HepG2 (cell line): ENCODE measurements at regions not wholly inside any gene's neighbourhood (a gene's known extent, or its start where the extent isn't known, plus 50 kb on each side); places are given as distances from the start of the nearest gene placed in this dataset.

ENCODE experiments used
- ATAC-seq: fragments of 200-7000 bp; cut with Tn5 transposase; 3 replicates; pipeline ENCODE4 v1.9.1; 2020; ENCODE audit warnings: mild to moderate bottlenecking, moderate library complexity
- BruUV-seq: library from RNA; stranded (reverse); fragments of 400-500 nt; replicated peaks from 2 replicates; lab custom pipeline; 2021; lab: Mats Ljungman, UMichigan
- CTCF ChIA-PET: fragments of 300-600 bp; formaldehyde crosslinking; extraction: SDS; loops from one replicate; lab custom pipeline; 2021; ENCODE audit warnings: low total read pairs, inconsistent platforms, low intra/inter-chr PET ratio; lab: Yijun Ruan, JAX
- POLR2A ChIA-PET: fragments of 350-600 bp; sonication (Branson Sonifier 250); formaldehyde crosslinking; loops from one replicate; lab custom pipeline; 2020; ENCODE audit warnings: antibody characterized with exemption, inconsistent platforms; lab: Yijun Ruan, JAX
- DNase-seq: peaks from one replicate; pipeline ENCODE4 v3.0.0-alpha.2; 2015; ENCODE audit warnings: low spot score
- FAIRE-seq: peaks from 3 replicates; lab custom pipeline; 2011; peaks lifted over from hg19 to GRCh38; lab: Jason Lieb, UNC
- H2AFZ ChIP-seq: one replicate; pipeline ENCODE4 v1.6.1; 2011; ENCODE audit warnings: low read length, inconsistent platforms
- H3K27ac ChIP-seq: fragments of 300-600 bp; 3 replicates; pipeline ENCODE4 v1.8.0; 2011; ENCODE audit warnings: mixed run types, mild to moderate bottlenecking, mixed read lengths, low read length, inconsistent platforms; ENCODE audit not compliant: insufficient read depth; ENCODE audit errors: extremely low read length
- H3K27me3 ChIP-seq, 2 experiments: fragments of 200-600 bp in 1 of 2; 2 replicates in 1 of 2; 3 replicates in 1 of 2; pipeline versions ENCODE4 v1.6.0 to v1.8.0; 2011; ENCODE audit warnings: low read length in 2 of 2, mild to moderate bottlenecking in 2 of 2, moderate library complexity in 2 of 2, inconsistent platforms in 1 of 2; ENCODE audit not compliant: insufficient read depth in 2 of 2, control insufficient read depth in 1 of 2
- H3K36me3 ChIP-seq, 2 experiments: fragments of 200-600 bp in 1 of 2; replicated peaks in 1 of 2; 2 replicates in 1 of 2; 3 replicates in 1 of 2; pipeline versions ENCODE4 v1.5.1 to v1.8.0; 2011; ENCODE audit warnings: low read length in 2 of 2, inconsistent platforms in 1 of 2; ENCODE audit not compliant: insufficient read depth in 2 of 2, control insufficient read depth in 1 of 2
- H3K4me1 ChIP-seq: 2 replicates; pipeline ENCODE4 v1.5.1; 2012; ENCODE audit warnings: low read length, inconsistent platforms; ENCODE audit not compliant: insufficient read depth
- H3K4me2 ChIP-seq: 2 replicates; pipeline ENCODE4 v1.6.0; 2011; ENCODE audit warnings: low read depth, low read length, inconsistent platforms
- H3K4me3 ChIP-seq, 3 experiments: fragments of 200-600 bp in 1 of 3; sonication (generic), shearing (Covaris generic) in 1 of 3; replicated peaks in 1 of 3; 2 replicates each; pipeline ENCODE4 v1.5.1; 2011 to 2016; ENCODE audit warnings: low read length in 3 of 3, inconsistent platforms in 2 of 3, low read depth in 2 of 3, mild to moderate bottlenecking in 2 of 3, control low read depth in 1 of 3, mixed read lengths in 1 of 3; ENCODE audit not compliant: insufficient read depth in 1 of 3
- H3K79me2 ChIP-seq: one replicate; pipeline ENCODE4 v1.6.1; 2011; ENCODE audit warnings: low read length, inconsistent platforms; ENCODE audit not compliant: insufficient read depth
- H3K9ac ChIP-seq: 2 replicates; pipeline ENCODE4 v1.6.0; 2011; ENCODE audit warnings: mild to moderate bottlenecking, low read depth, low read length, inconsistent platforms; ENCODE audit not compliant: insufficient read depth
- H3K9me3 ChIP-seq: 2 replicates; pipeline ENCODE4 v1.5.1; 2012; ENCODE audit warnings: mild to moderate bottlenecking, low read length
- H4K20me1 ChIP-seq: 2 replicates; pipeline ENCODE4 v1.6.0; 2011; ENCODE audit warnings: inconsistent platforms, mild to moderate bottlenecking, low read length, moderate library complexity; ENCODE audit not compliant: insufficient read depth
- AHR ChIP-seq: IDR thresholded peaks from 2 replicates; pipeline ENCODE4 v1.6.1; 2018; ENCODE audit warnings: missing genetic modification reagents, missing compliant biosample characterization
- ARID5B ChIP-seq: IDR thresholded peaks from 2 replicates; pipeline ENCODE4 v1.4.0; 2020; ENCODE audit warnings: mild to moderate bottlenecking, missing genetic modification reagents
- ATF6 ChIP-seq: sonication (generic); formaldehyde crosslinking; conservative IDR thresholded peaks from 2 replicates; pipeline ENCODE4 v1.4.0; 2020; ENCODE audit warnings: missing genetic modification reagents
- ATM ChIP-seq: fragments of 450-650 bp; IDR thresholded peaks from 2 replicates; pipeline ENCODE4 v1.7.1; 2017; ENCODE audit warnings: mild to moderate bottlenecking, borderline replicate concordance
- GATAD2A ChIP-seq: IDR thresholded peaks from 2 replicates; pipeline ENCODE4 v1.6.1; 2016
- KDM3A ChIP-seq: IDR thresholded peaks from 2 replicates; pipeline ENCODE4 v1.6.1; 2018; ENCODE audit warnings: low read depth, missing compliant biosample characterization
- NFYC ChIP-seq: IDR thresholded peaks from 2 replicates; pipeline ENCODE4 v1.6.1; 2016; ENCODE audit warnings: missing genetic modification reagents, missing compliant biosample characterization
- THAP11 ChIP-seq: IDR thresholded peaks from 2 replicates; pipeline ENCODE4 v1.6.1; 2016; ENCODE audit warnings: missing biosample characterization, missing genetic modification reagents
- ZNF138 ChIP-seq: sonication (generic); formaldehyde crosslinking; IDR thresholded peaks from 2 replicates; pipeline ENCODE4 v1.5.0; 2020; ENCODE audit warnings: mild to moderate bottlenecking, low read depth, missing genetic modification reagents
- ZNF20 ChIP-seq: sonication (generic); formaldehyde crosslinking; IDR thresholded peaks from 2 replicates; pipeline ENCODE4 v1.4.0; 2020; ENCODE audit warnings: mild to moderate bottlenecking, moderate library complexity, missing genetic modification reagents
- ZNF547 ChIP-seq: sonication (generic); formaldehyde crosslinking; IDR thresholded peaks from 2 replicates; pipeline ENCODE4 v1.5.1; 2020; ENCODE audit warnings: mild to moderate bottlenecking, missing genetic modification reagents
- ZNF777 ChIP-seq: sonication (generic); formaldehyde crosslinking; IDR thresholded peaks from 2 replicates; pipeline ENCODE4 v1.4.0; 2020; ENCODE audit warnings: missing genetic modification reagents
- WGBS: methylation state at CpG from one replicate; pipeline ENCODE4 v1.1.6; 2017; ENCODE audit warnings: low lambda C conversion rate; 5-methylcytosine and 5-hydroxymethylcytosine counted together
- in situ Hi-C: cut with HindIII; loops from 2 replicates; pipeline ENCODE4 v1.10.0; 2017; ENCODE audit warnings: low pct_unique_long_range_greater_than_20kb; ENCODE audit not compliant: extremely low pct_ligation_motif_present
- intact Hi-C: fragments of 100-400 bp; cut with micrococcal nuclease; formaldehyde crosslinking; loops from one replicate; pipeline ENCODE4 v1.10.0; 2022; ENCODE audit not compliant: unreplicated experiment

GRCh38 chr16:86322283-86322682 is 188.0 kb upstream of the FOXF1 start:
- peaks cover 6 to 15% of the 10 kb centered on the region in 2 experiments; a peak in 2 of 5 replicates for H3K27me3 ChIP-seq
- H3K36me3 ChIP-seq: no peaks in the 10 kb centered on the region
- no peaks in the 10 kb centered on the region for H3K4me1 ChIP-seq
- in situ Hi-C loops (no loop called here), intact Hi-C loops (no loop called here)
- H3K27ac ChIP-seq: no peak overlapping the region
- ChIA-PET POLR2A (no interaction called here), CTCF (no interaction called here)
- no peak overlapping the region for H3K4me2 ChIP-seq
- TF ChIP-seq ATM: no peak
- TF ChIP-seq ATF6 (CRISPR knock-in tag): no peak
- no peak for TF ChIP-seq GATAD2A
- no peak for TF ChIP-seq KDM3A (CRISPR knock-in tag)
- no peak for TF ChIP-seq NFYC (CRISPR knock-in tag)
- TF ChIP-seq THAP11 (CRISPR knock-in tag): no peak
- no peak for TF ChIP-seq ZNF547
- TF ChIP-seq ZNF777: no peak
- no peak for TF ChIP-seq ZNF20 (CRISPR knock-in tag)
- no peak for TF ChIP-seq ZNF138
- TF ChIP-seq ARID5B (CRISPR knock-in tag): no peak
- TF ChIP-seq AHR: no peak
- no peak overlapping the region for H3K4me3 ChIP-seq
- no peak overlapping the region for H2AFZ ChIP-seq
- ATAC-seq (no peak), DNase-seq (no peak), FAIRE-seq (no peak)
- H3K9ac ChIP-seq: no peak overlapping the region
- 24% methylated on average over 5 of the region's 6 CpGs for WGBS
- no peaks in the 10 kb centered on the region for H3K9me3 ChIP-seq
- H3K79me2 ChIP-seq: no peaks in the 10 kb centered on the region
- no peaks in the 10 kb centered on the region; the same call in 1 of the 2 replicates for H4K20me1 ChIP-seq
- BruUV-seq: no TSS peak
